ENCODE measurements at regions not wholly inside any gene's neighbourhood (a gene's known extent, or its start where the extent isn't known, plus 50 kb on each side); places are given as distances from the start of the nearest gene placed in this dataset.

DNA sequence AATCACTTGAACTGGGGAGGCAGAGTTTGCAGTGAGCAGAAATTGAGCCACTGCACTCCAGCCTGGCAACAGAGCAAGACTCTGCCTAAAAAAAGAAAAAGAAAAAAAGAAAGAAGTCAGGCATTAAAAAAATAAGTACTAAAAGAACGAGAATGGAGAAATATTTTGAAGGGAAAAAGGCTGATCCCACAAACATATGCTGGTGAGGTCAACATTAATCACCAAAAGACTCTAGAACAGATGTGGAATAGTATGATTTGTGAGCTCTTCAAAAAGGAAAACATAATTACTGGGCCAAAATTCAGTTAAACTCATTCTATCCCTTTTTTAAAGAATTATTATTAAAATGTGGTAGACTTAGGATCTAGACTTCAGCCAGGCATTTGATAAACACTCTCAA lies 61.2 kb upstream of the NRSN1 start:
- DNase-seq: no peak

GRCh38 chr6:24069526-24069925 lies 56.5 kb upstream of the NRSN1 start:
- DNase-seq: no peak

GRCh38 chr6:24072038-24072746 lies 53.8 kb upstream of the NRSN1 start:
- no peak for DNase-seq

- no peak for DNase-seq
These were observed 50.0 kb upstream of the NRSN1 start for GRCh38 chr6:24076011-24076410.
